ENCODE measurements at regions not wholly inside any gene's neighbourhood (a gene's known extent, or its start where the extent isn't known, plus 50 kb on each side); places are given as distances from the start of the nearest gene placed in this dataset.

GRCh38 chr5:24385617-24386016 lies 259.2 kb downstream of the CDH10 start:
- DNase-seq, result no peak

GRCh38 chr5:24388448-24388847 lies 256.3 kb downstream of the CDH10 start:
- no peak for DNase-seq

- no peak for DNase-seq
Observed at GRCh38 chr5:24389968-24390367, 254.8 kb downstream of the CDH10 start.

GRCh38 chr5:24391816-24392215 lies 253.0 kb downstream of the CDH10 start:
- DNase-seq, result no peak

GRCh38 chr5:24397601-24398000 lies 247.2 kb downstream of the CDH10 start:
- no peak for DNase-seq

- no peak for DNase-seq
Observed at GRCh38 chr5:24401773-24402172, 243.0 kb downstream of the CDH10 start.

GRCh38 chr5:24407466-24407865 lies 237.3 kb downstream of the CDH10 start:
- DNase-seq, result no peak

GRCh38 chr5:24428345-24428744 lies 216.4 kb downstream of the CDH10 start:
- no peak for DNase-seq

GRCh38 chr5:24433555-24433954 lies 211.2 kb downstream of the CDH10 start:
- DNase-seq, result no peak

Measured in inflammatory macrophage treated with lipopolysaccharide for 1 hour (primary cell).